ENCODE measurements at regions not wholly inside any gene's neighbourhood (a gene's known extent, or its start where the extent isn't known, plus 50 kb on each side); places are given as distances from the start of the nearest gene placed in this dataset.

- no peak for TF ChIP-seq POLR2AphosphoS5 (IDR thresholded peaks at IDR 0.05)
- no peak for TF ChIP-seq CTCF (IDR thresholded peaks at IDR 0.05)
- TF ChIP-seq EP300 (IDR thresholded peaks at IDR 0.05), result no peak
- no peak for TF ChIP-seq POLR2A (IDR thresholded peaks at IDR 0.05)
These were observed 257.9 kb downstream of the TMX3 start for GRCh38 chr18:68456985-68457384.

Measured in upper lobe of left lung (tissue), 4 donors.